K562 (cell line): ENCODE measurements at regions not wholly inside any gene's neighbourhood (a gene's known extent, or its start where the extent isn't known, plus 50 kb on each side); places are given as distances from the start of the nearest gene placed in this dataset.

Source experiments
- ATAC-seq: fragments of 200-7000 bp; cut with Tn5 transposase; 3 replicates; pipeline ENCODE4 v1.9.1; 2020; ENCODE audit warnings: moderate library complexity
- BruUV-seq: library from RNA; stranded (reverse); fragments of 400-500 nt; replicated peaks from 2 replicates; lab custom pipeline; 2021; lab: Mats Ljungman, UMichigan
- CTCF ChIA-PET: fragments of 300-600 bp; formaldehyde crosslinking; extraction: SDS; loops from one replicate; lab custom pipeline; 2021; ENCODE audit warnings: low intra/inter-chr PET ratio; lab: Yijun Ruan, JAX
- POLR2A ChIA-PET: fragments of 300-600, 350-650 bp; sonication (Branson Sonifier 250); formaldehyde crosslinking; extraction: SDS; loops from one replicate; lab custom pipeline; 2021; ENCODE audit warnings: antibody characterized with exemption, inconsistent platforms; lab: Yijun Ruan, JAX
- DNase-seq, 4 experiments: peaks; one replicate each; pipeline versions ENCODE4 v3.0.0 to v3.0.0-alpha.2; 2011 to 2018; ENCODE audit warnings: low spot score in 3 of 4, mixed read lengths in 3 of 4; ENCODE audit errors: extremely low read depth in 1 of 4
- FAIRE-seq: peaks from 2 replicates; lab custom pipeline; 2011; peaks lifted over from hg19 to GRCh38; lab: Jason Lieb, UNC
- H2AFZ ChIP-seq: 2 replicates; pipeline ENCODE4 v1.6.0; 2011; ENCODE audit warnings: low read depth, low read length, control low read depth, inconsistent platforms
- H3K27ac ChIP-seq: fragments of 200-600 bp; 3 replicates; pipeline ENCODE4 v1.8.0; 2011; ENCODE audit warnings: low read depth, mild to moderate bottlenecking, control low read depth, inconsistent platforms, low read length, moderate library complexity, mixed read lengths; ENCODE audit errors: extremely low read depth
- H3K27me3 ChIP-seq, 2 experiments: fragments of 300-600 bp in 1 of 2; 2 replicates in 1 of 2; 3 replicates in 1 of 2; pipeline versions ENCODE4 v1.6.0 to v1.8.0; 2011; ENCODE audit warnings: inconsistent platforms in 2 of 2, low read length in 2 of 2, mild to moderate bottlenecking in 1 of 2, mixed read lengths in 1 of 2, moderate library complexity in 1 of 2; ENCODE audit not compliant: control insufficient read depth in 2 of 2, insufficient read depth in 2 of 2
- H3K36me3 ChIP-seq: fragments of 300-600 bp; 3 replicates; pipeline ENCODE4 v1.8.0; 2011; ENCODE audit warnings: mild to moderate bottlenecking, low read length, inconsistent platforms; ENCODE audit not compliant: control insufficient read depth, insufficient read depth
- H3K4me1 ChIP-seq, 2 experiments: fragments of 200-600 bp in 1 of 2; replicated peaks in 1 of 2; 2 replicates in 1 of 2; 3 replicates in 1 of 2; pipeline versions ENCODE4 v1.5.1 to v1.8.0; 2011; ENCODE audit warnings: inconsistent platforms in 2 of 2, low read length in 2 of 2, mild to moderate bottlenecking in 1 of 2, mixed read lengths in 1 of 2, moderate library complexity in 1 of 2; ENCODE audit not compliant: control insufficient read depth in 2 of 2, insufficient read depth in 2 of 2
- H3K4me2 ChIP-seq: 2 replicates; pipeline ENCODE4 v1.6.1; 2011; ENCODE audit warnings: low read length, control low read depth, inconsistent platforms, mixed read lengths; ENCODE audit not compliant: insufficient read depth
- H3K4me3 ChIP-seq: fragments of 200-600 bp; sonication (generic), shearing (Covaris generic); 2 replicates; pipeline ENCODE4 v1.5.1; 2016; ENCODE audit warnings: control low read depth, inconsistent platforms
- H3K79me2 ChIP-seq: fragments of 200-600 bp; 3 replicates; pipeline ENCODE4 v1.8.0; 2011; ENCODE audit warnings: low read length, inconsistent platforms; ENCODE audit not compliant: control insufficient read depth, insufficient read depth
- H3K9ac ChIP-seq, 2 experiments: 2 replicates each; pipeline versions ENCODE4 v1.6.0 to v1.6.1; 2011; ENCODE audit warnings: low read depth in 2 of 2, low read length in 2 of 2, control low read depth in 1 of 2, inconsistent platforms in 1 of 2, mild to moderate bottlenecking in 1 of 2, mixed read lengths in 1 of 2; ENCODE audit not compliant: insufficient read depth in 1 of 2
- H3K9me1 ChIP-seq: one replicate; pipeline ENCODE4 v1.6.0; 2011; ENCODE audit warnings: inconsistent platforms, mild to moderate bottlenecking, low read length, moderate library complexity; ENCODE audit not compliant: control insufficient read depth, insufficient read depth
- H3K9me3 ChIP-seq: replicated peaks from 2 replicates; pipeline ENCODE4 v1.5.1; 2011; ENCODE audit warnings: low read depth, low read length, inconsistent platforms; ENCODE audit not compliant: control insufficient read depth, insufficient read depth
- H4K20me1 ChIP-seq: replicated peaks from 2 replicates; pipeline ENCODE4 v1.6.1; 2011; ENCODE audit warnings: low read length, inconsistent platforms, mixed read lengths; ENCODE audit not compliant: control insufficient read depth, insufficient read depth
- BRCA1 ChIP-seq, 2 experiments: fragments of 450-650 bp in 1 of 2; sonication (generic) in 1 of 2; formaldehyde crosslinking in 1 of 2; IDR thresholded peaks; 2 replicates each; pipeline versions ENCODE4 v1.5.0 to v1.6.1; 2017 to 2020; ENCODE audit warnings: mild to moderate bottlenecking in 1 of 2, missing genetic modification reagents in 1 of 2
- CREM ChIP-seq: IDR thresholded peaks from 2 replicates; pipeline ENCODE4 v1.6.1; 2014; ENCODE audit warnings: antibody characterized with exemption, low read depth
- ETV1 ChIP-seq: fragments of 450-650 bp; conservative IDR thresholded peaks from 2 replicates; pipeline ENCODE4 v1.6.1; 2016; ENCODE audit warnings: missing genetic modification characterization, control low read depth, low read depth, missing compliant biosample characterization
- FOXK1 ChIP-seq: sonication (generic); formaldehyde crosslinking; IDR thresholded peaks from 2 replicates; pipeline ENCODE4 v1.8.0; 2022; ENCODE audit warnings: missing genetic modification reagents, mild to moderate bottlenecking, borderline replicate concordance
- MCM2 ChIP-seq: fragments of 450-650 bp; IDR thresholded peaks from 2 replicates; pipeline ENCODE4 v1.6.1; 2017; ENCODE audit warnings: low read depth, mild to moderate bottlenecking
- RB1 ChIP-seq: fragments of 450-650 bp; IDR thresholded peaks from 2 replicates; pipeline ENCODE4 v1.6.1; 2017; ENCODE audit warnings: low read depth, mild to moderate bottlenecking
- TCFL5 ChIP-seq: fragments of 250-450 bp; sonication (Bioruptor Pico); conservative IDR thresholded peaks from 2 replicates; pipeline ENCODE4 v1.6.1; 2021; ENCODE audit warnings: mild to moderate bottlenecking, moderate library complexity, matching md5 sums
- ZNF3 ChIP-seq: fragments of 250-450 bp; sonication (Bioruptor Pico); IDR thresholded peaks from 2 replicates; pipeline ENCODE4 v1.5.0; 2021; ENCODE audit warnings: mild to moderate bottlenecking, moderate library complexity
- ZNF561 ChIP-seq: fragments of 450-650 bp; formaldehyde crosslinking; conservative IDR thresholded peaks from 2 replicates; pipeline ENCODE4 v1.4.0; 2020; ENCODE audit warnings: mild to moderate bottlenecking, moderate library complexity
- WGBS: fragments of 100-300 bp; shearing (Covaris generic); methylation state at CpG from one replicate; pipeline ENCODE4 v1.1.6; 2016; ENCODE audit warnings: low coverage, mixed read lengths; ENCODE audit not compliant: insufficient coverage; ENCODE audit errors: missing lambda C conversion rate; 5-methylcytosine and 5-hydroxymethylcytosine counted together
- in situ Hi-C: fragments of 300-500 bp; cut with MboI; formaldehyde crosslinking; loops from 4 replicates; pipeline ENCODE4 v1.15.0; 2018; ENCODE audit warnings: inconsistent platforms, mixed read lengths
- intact Hi-C: fragments of 100-400 bp; cut with micrococcal nuclease; formaldehyde crosslinking; loops from 2 replicates; pipeline ENCODE4 v1.14.2; 2022
- TF ChIP-seq, protein P1 (sequence below): fragments of 200-800 bp; sonication (Bioruptor generic); IDR thresholded peaks from 2 replicates; pipeline ENCODE4 v1.6.1; 2017; ENCODE audit warnings: missing genetic modification characterization, missing compliant biosample characterization
- TF ChIP-seq, protein P2 (sequence below): fragments of 450-650 bp; formaldehyde crosslinking; IDR thresholded peaks from 2 replicates; pipeline ENCODE4 v1.4.0; 2020; ENCODE audit warnings: mild to moderate bottlenecking, moderate library complexity
- TF ChIP-seq, protein P3 (sequence below): fragments of 250-450 bp; sonication (Bioruptor Pico); IDR thresholded peaks from 2 replicates; pipeline ENCODE4 v1.4.0; 2020; ENCODE audit warnings: mild to moderate bottlenecking, moderate library complexity, borderline replicate concordance
- TF ChIP-seq, protein P4 (sequence below): fragments of 450-650 bp; formaldehyde crosslinking; IDR thresholded peaks from 2 replicates; pipeline ENCODE4 v1.4.0; 2020; ENCODE audit warnings: mild to moderate bottlenecking, mixed read lengths

DNA sequence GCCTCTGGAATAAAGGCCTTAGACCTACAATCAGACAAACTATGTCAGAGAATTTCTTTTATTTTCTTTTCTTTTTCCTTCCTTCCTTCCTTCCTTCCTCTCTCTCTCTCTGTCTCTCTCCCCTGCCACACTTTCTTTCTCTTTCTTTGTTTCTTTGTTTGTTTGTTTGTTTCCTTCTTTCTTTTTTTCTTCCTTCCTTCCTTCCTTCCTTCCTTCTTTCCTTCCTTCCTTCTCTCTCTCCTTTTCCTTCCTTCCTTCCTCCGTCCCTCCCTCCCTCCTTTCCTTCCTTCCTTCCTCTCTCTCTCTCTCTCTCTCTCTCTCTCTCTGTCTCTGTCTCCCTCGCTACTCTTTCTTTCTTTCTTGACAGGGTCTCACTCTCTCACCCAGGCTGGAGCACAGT lies 242.6 kb downstream of the GATA3 start (continued):
- TF ChIP-seq, protein P1, sequence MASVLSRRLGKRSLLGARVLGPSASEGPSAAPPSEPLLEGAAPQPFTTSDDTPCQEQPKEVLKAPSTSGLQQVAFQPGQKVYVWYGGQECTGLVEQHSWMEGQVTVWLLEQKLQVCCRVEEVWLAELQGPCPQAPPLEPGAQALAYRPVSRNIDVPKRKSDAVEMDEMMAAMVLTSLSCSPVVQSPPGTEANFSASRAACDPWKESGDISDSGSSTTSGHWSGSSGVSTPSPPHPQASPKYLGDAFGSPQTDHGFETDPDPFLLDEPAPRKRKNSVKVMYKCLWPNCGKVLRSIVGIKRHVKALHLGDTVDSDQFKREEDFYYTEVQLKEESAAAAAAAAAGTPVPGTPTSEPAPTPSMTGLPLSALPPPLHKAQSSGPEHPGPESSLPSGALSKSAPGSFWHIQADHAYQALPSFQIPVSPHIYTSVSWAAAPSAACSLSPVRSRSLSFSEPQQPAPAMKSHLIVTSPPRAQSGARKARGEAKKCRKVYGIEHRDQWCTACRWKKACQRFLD (CRISPR knock-in tag) = no peak
- TF ChIP-seq, all 486 proteins: peak for 1

DNA sequence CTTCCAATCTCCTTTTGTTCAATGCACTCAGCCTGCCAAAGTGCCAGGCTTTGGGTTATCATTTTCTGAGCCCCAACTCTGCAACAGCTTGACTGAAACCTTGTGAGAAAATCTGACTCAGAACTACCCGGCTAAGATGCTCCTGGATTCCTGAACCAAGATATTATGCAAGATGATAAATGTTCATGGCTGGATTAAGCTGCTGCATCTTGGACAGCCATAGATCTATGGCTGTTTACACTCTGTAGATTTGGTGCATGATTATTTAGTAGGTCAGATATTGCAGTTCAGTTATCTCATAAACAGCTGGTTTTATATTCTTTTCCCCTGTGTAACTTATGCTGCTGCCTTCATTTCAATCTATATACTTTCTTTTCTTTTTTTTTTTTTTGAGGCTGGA lies 243.5 kb downstream of the GATA3 start:
- ChIA-PET POLR2A (no interaction called here), CTCF (no interaction called here)
- in situ Hi-C loops = loop anchor here (10.0 kb wide), 1 partner anchor 93 kb away; no protein-coding TSS in a partner anchor
- no peak for DNase-seq
- H3K9me3 ChIP-seq = no peaks in the 10 kb centered on the region
- no peak for FAIRE-seq
- H3K9me1 ChIP-seq = no peaks in the 10 kb centered on the region
- no peaks in the 10 kb centered on the region for H3K79me2 ChIP-seq
- intact Hi-C loops = no loop called here
- peaks cover 5 to 19% of the 10 kb centered on the region in 2 experiments; a peak in 3 of 5 replicates for H3K27me3 ChIP-seq
- no peak overlapping the region for H3K27ac ChIP-seq
- no peaks in the 10 kb centered on the region for H4K20me1 ChIP-seq
- H2AFZ ChIP-seq = no peak overlapping the region
- no peak overlapping the region for H3K4me3 ChIP-seq
- 6% methylated on average over 1 of the region's 1 CpG for WGBS
- H3K9ac ChIP-seq = no peak overlapping the region
- no peaks in the 10 kb centered on the region for H3K36me3 ChIP-seq
- H3K4me2 ChIP-seq = no peak overlapping the region
- no TSS peak for BruUV-seq
- ATAC-seq = no peak
- no peaks in the 10 kb centered on the region for H3K4me1 ChIP-seq
- TF ChIP-seq RB1 (no peak), ETV1 (tag) (no peak), ZNF3 (CRISPR knock-in tag) (no peak), FOXK1 (CRISPR knock-in tag) (no peak), MCM2 (no peak), ZNF561 (no peak), TCFL5 (CRISPR knock-in tag) (no peak), BRCA1 (IDR thresholded peaks at IDR 0.05) (no peak), BRCA1 (CRISPR knock-in tag; IDR thresholded peaks at IDR 0.05) (no peak), CREM (no peak)
- TF ChIP-seq, protein P2, sequence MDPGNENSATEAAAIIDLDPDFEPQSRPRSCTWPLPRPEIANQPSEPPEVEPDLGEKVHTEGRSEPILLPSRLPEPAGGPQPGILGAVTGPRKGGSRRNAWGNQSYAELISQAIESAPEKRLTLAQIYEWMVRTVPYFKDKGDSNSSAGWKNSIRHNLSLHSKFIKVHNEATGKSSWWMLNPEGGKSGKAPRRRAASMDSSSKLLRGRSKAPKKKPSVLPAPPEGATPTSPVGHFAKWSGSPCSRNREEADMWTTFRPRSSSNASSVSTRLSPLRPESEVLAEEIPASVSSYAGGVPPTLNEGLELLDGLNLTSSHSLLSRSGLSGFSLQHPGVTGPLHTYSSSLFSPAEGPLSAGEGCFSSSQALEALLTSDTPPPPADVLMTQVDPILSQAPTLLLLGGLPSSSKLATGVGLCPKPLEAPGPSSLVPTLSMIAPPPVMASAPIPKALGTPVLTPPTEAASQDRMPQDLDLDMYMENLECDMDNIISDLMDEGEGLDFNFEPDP (CRISPR knock-in tag) = no peak
- TF ChIP-seq, protein P3, sequence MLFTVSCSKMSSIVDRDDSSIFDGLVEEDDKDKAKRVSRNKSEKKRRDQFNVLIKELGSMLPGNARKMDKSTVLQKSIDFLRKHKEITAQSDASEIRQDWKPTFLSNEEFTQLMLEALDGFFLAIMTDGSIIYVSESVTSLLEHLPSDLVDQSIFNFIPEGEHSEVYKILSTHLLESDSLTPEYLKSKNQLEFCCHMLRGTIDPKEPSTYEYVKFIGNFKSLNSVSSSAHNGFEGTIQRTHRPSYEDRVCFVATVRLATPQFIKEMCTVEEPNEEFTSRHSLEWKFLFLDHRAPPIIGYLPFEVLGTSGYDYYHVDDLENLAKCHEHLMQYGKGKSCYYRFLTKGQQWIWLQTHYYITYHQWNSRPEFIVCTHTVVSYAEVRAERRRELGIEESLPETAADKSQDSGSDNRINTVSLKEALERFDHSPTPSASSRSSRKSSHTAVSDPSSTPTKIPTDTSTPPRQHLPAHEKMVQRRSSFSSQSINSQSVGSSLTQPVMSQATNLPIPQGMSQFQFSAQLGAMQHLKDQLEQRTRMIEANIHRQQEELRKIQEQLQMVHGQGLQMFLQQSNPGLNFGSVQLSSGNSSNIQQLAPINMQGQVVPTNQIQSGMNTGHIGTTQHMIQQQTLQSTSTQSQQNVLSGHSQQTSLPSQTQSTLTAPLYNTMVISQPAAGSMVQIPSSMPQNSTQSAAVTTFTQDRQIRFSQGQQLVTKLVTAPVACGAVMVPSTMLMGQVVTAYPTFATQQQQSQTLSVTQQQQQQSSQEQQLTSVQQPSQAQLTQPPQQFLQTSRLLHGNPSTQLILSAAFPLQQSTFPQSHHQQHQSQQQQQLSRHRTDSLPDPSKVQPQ (CRISPR knock-in tag) = no peak
- TF ChIP-seq, protein P4, sequence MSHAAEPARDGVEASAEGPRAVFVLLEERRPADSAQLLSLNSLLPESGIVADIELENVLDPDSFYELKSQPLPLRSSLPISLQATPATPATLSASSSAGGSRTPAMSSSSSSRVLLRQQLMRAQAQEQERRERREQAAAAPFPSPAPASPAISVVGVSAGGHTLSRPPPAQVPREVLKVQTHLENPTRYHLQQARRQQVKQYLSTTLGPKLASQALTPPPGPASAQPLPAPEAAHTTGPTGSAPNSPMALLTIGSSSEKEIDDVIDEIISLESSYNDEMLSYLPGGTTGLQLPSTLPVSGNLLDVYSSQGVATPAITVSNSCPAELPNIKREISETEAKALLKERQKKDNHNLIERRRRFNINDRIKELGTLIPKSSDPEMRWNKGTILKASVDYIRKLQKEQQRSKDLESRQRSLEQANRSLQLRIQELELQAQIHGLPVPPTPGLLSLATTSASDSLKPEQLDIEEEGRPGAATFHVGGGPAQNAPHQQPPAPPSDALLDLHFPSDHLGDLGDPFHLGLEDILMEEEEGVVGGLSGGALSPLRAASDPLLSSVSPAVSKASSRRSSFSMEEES = no peak
